IMR-90 (cell line): ENCODE measurements at regions not wholly inside any gene's neighbourhood (a gene's known extent, or its start where the extent isn't known, plus 50 kb on each side); places are given as distances from the start of the nearest gene placed in this dataset.

Source experiments
- ATAC-seq: fragments of 200-7000 bp; cut with Tn5 transposase; 2 replicates; pipeline ENCODE4 v1.9.1; 2020; ENCODE audit warnings: low read depth, mild to moderate bottlenecking, moderate library complexity
- BruUV-seq: library from RNA; stranded (reverse); fragments of 400-500 nt; replicated peaks from 2 replicates; lab custom pipeline; 2021; lab: Mats Ljungman, UMichigan
- CTCF ChIA-PET: fragments of 300-600 bp; formaldehyde crosslinking; extraction: SDS; loops from one replicate; lab custom pipeline; 2021; ENCODE audit warnings: antibody characterized with exemption; lab: Yijun Ruan, JAX
- POLR2A ChIA-PET: fragments of 300-600 bp; sonication (Branson Sonifier 250); formaldehyde crosslinking; loops from one replicate; lab custom pipeline; 2022; ENCODE audit warnings: antibody characterized with exemption; ENCODE audit not compliant: unreplicated experiment; lab: Charles Lee
- DNase-seq: peaks from one replicate; pipeline ENCODE4 v3.0.0; 2013
- H2AFZ ChIP-seq: replicated peaks from 2 replicates; pipeline ENCODE3; 2013; ENCODE audit warnings: low read length, mild to moderate bottlenecking; ENCODE audit not compliant: poor library complexity
- H2AK5ac ChIP-seq: 2 replicates; pipeline ENCODE4 v1.6.1; 2013; ENCODE audit warnings: low read depth, low read length, inconsistent platforms
- H2AK9ac ChIP-seq: replicated peaks from 2 replicates; pipeline ENCODE3; 2013; ENCODE audit warnings: mild to moderate bottlenecking, low read depth, low read length, moderate library complexity; ENCODE audit not compliant: poor library complexity
- H2BK120ac ChIP-seq: 2 replicates; pipeline ENCODE4 v1.6.1; 2013; ENCODE audit warnings: low read depth, low read length, inconsistent platforms
- H2BK15ac ChIP-seq: 3 replicates; pipeline ENCODE4 v1.6.1; 2013; ENCODE audit warnings: low read depth, low read length, inconsistent platforms
- H2BK20ac ChIP-seq: 2 replicates; pipeline ENCODE4 v1.6.1; 2013; ENCODE audit warnings: low read depth, mild to moderate bottlenecking, inconsistent platforms, low read length, moderate library complexity
- H2BK5ac ChIP-seq: 2 replicates; pipeline ENCODE4 v1.6.1; 2013; ENCODE audit warnings: mild to moderate bottlenecking, low read depth, low read length, inconsistent platforms; ENCODE audit not compliant: poor library complexity, severe bottlenecking
- H3K14ac ChIP-seq: replicated peaks from 2 replicates; pipeline ENCODE4 v1.6.1; 2013; ENCODE audit warnings: low read depth, low read length, inconsistent platforms
- H3K18ac ChIP-seq: 2 replicates; pipeline ENCODE4 v1.6.1; 2013; ENCODE audit warnings: low read depth, low read length, control low read depth
- H3K23ac ChIP-seq: 2 replicates; pipeline ENCODE4 v1.6.1; 2013; ENCODE audit warnings: low read depth, low read length, inconsistent platforms
- H3K27ac ChIP-seq: 2 replicates; pipeline ENCODE4 v1.5.1; 2013; ENCODE audit warnings: mild to moderate bottlenecking, control low read depth, low read length; ENCODE audit not compliant: insufficient read depth
- H3K27me3 ChIP-seq: 2 replicates; pipeline ENCODE4 v1.6.1; 2013; ENCODE audit warnings: low read length; ENCODE audit not compliant: control insufficient read depth, insufficient read depth
- H3K36me3 ChIP-seq: 2 replicates; pipeline ENCODE4 v1.6.1; 2013; ENCODE audit warnings: low read length, mixed read lengths; ENCODE audit not compliant: control insufficient read depth, insufficient read depth
- H3K4ac ChIP-seq: 2 replicates; pipeline ENCODE4 v1.6.1; 2013; ENCODE audit warnings: low read depth, low read length, inconsistent platforms
- H3K4me1 ChIP-seq: 2 replicates; pipeline ENCODE4 v1.6.1; 2013; ENCODE audit warnings: low read length, mixed read lengths; ENCODE audit not compliant: control insufficient read depth, insufficient read depth
- H3K4me2 ChIP-seq: 2 replicates; pipeline ENCODE4 v1.6.1; 2013; ENCODE audit warnings: low read depth, mild to moderate bottlenecking, control low read depth, low read length, moderate library complexity
- H3K4me3 ChIP-seq: 2 replicates; pipeline ENCODE4 v1.5.1; 2013; ENCODE audit warnings: low read depth, mild to moderate bottlenecking, control low read depth, low read length, moderate library complexity; ENCODE audit not compliant: insufficient read depth
- H3K56ac ChIP-seq: 2 replicates; pipeline ENCODE4 v1.6.1; 2013; ENCODE audit warnings: low read length, inconsistent platforms; ENCODE audit not compliant: insufficient read depth; ENCODE audit errors: extremely low read depth
- H3K79me1 ChIP-seq, 2 experiments: 2 replicates each; pipeline ENCODE4 v1.6.1; 2013; ENCODE audit warnings: low read length in 2 of 2, inconsistent platforms in 1 of 2, low read depth in 1 of 2
- H3K9ac ChIP-seq: 2 replicates; pipeline ENCODE4 v1.6.1; 2013; ENCODE audit warnings: low read depth, low read length, control low read depth
- H3K9me1 ChIP-seq: 2 replicates; pipeline ENCODE4 v1.6.1; 2013; ENCODE audit warnings: low read length, inconsistent platforms; ENCODE audit not compliant: insufficient read depth
- H3K9me3 ChIP-seq: 2 replicates; pipeline ENCODE4 v1.6.1; 2013; ENCODE audit warnings: low read length; ENCODE audit not compliant: control insufficient read depth, insufficient read depth
- H4K20me1 ChIP-seq: 2 replicates; pipeline ENCODE4 v1.6.1; 2013; ENCODE audit warnings: low read length, inconsistent platforms; ENCODE audit not compliant: insufficient read depth
- H4K5ac ChIP-seq: 2 replicates; pipeline ENCODE4 v1.6.1; 2013; ENCODE audit warnings: mild to moderate bottlenecking, low read depth, low read length, control low read depth
- H4K8ac ChIP-seq, 2 experiments: 2 replicates each; pipeline ENCODE4 v1.6.1; 2013; ENCODE audit warnings: low read depth in 2 of 2, low read length in 2 of 2, control low read depth in 1 of 2, inconsistent platforms in 1 of 2
- H4K91ac ChIP-seq: 2 replicates; pipeline ENCODE4 v1.6.1; 2013; ENCODE audit warnings: low read depth, low read length, inconsistent platforms; ENCODE audit not compliant: insufficient read depth
- CEBPB ChIP-seq: IDR thresholded peaks from 2 replicates; pipeline ENCODE4 v1.6.1; 2012; ENCODE audit warnings: low read depth, low read length, improper control_type of control experiment
- CHD1 ChIP-seq: IDR thresholded peaks from 2 replicates; pipeline ENCODE4 v1.6.1; 2012; ENCODE audit warnings: low read depth, low read length, improper control_type of control experiment
- NFE2L2 ChIP-seq: fragments of 150-350 bp; IDR thresholded peaks from 2 replicates; pipeline ENCODE4 v1.6.1; 2016; ENCODE audit warnings: low read depth, mild to moderate bottlenecking, low read length
- RAD21 ChIP-seq: IDR thresholded peaks from 2 replicates; pipeline ENCODE4 v1.6.1; 2012; ENCODE audit warnings: low read length, improper control_type of control experiment
- RCOR1 ChIP-seq: IDR thresholded peaks from 2 replicates; pipeline ENCODE4 v1.6.1; 2012; ENCODE audit warnings: mild to moderate bottlenecking, low read length, improper control_type of control experiment; ENCODE audit not compliant: insufficient replicate concordance
- dilution Hi-C: fragments of 300-500 bp; cut with HindIII; formaldehyde crosslinking; loops from one replicate; pipeline ENCODE4 v1.14.3; 2018; ENCODE audit warnings: low sequenced_read_pairs; ENCODE audit not compliant: unreplicated experiment
- in situ Hi-C: fragments of 300-500 bp; cut with MboI; formaldehyde crosslinking; loops from 3 replicates; pipeline ENCODE4 v1.14.3; 2019; ENCODE audit warnings: low sequenced_read_pairs, inconsistent platforms, mixed read lengths
- intact Hi-C: fragments of 100-400 bp; cut with micrococcal nuclease; formaldehyde crosslinking; loops from 2 replicates; pipeline ENCODE4 v1.10.0; 2022

DNA sequence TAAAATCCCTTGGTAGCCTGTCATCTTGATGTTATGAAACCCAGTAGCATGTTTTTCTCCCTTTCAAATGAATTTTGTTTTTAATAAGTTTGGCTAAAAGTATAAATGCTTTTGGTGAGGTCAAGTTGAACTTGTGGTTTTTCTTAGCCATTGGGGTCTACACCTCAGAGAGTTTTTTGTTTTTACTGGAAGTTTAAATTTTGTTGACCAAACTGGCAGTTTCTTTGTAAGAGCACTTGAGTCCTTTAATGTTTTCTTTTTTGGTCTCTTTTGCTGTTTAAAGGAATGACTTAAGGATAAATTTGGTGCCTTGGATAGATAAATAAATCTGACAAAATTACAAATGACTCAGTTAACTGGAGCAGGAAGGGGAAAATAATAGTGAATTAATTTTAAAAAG lies 577.3 kb downstream of the SATB2 start:
- intact Hi-C loops (no loop called here), dilution Hi-C loops (no loop called here), in situ Hi-C loops (no loop called here)
- ChIA-PET CTCF (no interaction called here), POLR2A (interaction anchor here (0.7 kb wide), 1 partner anchor 11 kb away, joined by 3 read pairs; no protein-coding TSS in a partner anchor)
- H2BK5ac ChIP-seq: no peak overlapping the region
- no peaks in the 10 kb centered on the region for H3K9me3 ChIP-seq
- H3K23ac ChIP-seq: no peak overlapping the region
- TF ChIP-seq RCOR1 (no peak), CHD1 (no peak), RAD21 (no peak), NFE2L2 (no peak), CEBPB (no peak)
- H4K5ac ChIP-seq: no peak overlapping the region
- no peak overlapping the region for H3K56ac ChIP-seq
- no peak overlapping the region for H3K4me2 ChIP-seq
- no peak overlapping the region for H2AK9ac ChIP-seq
- DNase-seq: no peak
- H3K4ac ChIP-seq: no peak overlapping the region
- no peak overlapping the region for H2AK5ac ChIP-seq
- H3K79me1 ChIP-seq: no peaks in the 10 kb centered on the region
- H3K27ac ChIP-seq: no peak overlapping the region
- BruUV-seq: no TSS peak
- no peak overlapping the region for H3K14ac ChIP-seq
- H3K36me3 ChIP-seq: no peaks in the 10 kb centered on the region
- no peak for ATAC-seq
- H4K20me1 ChIP-seq: no peaks in the 10 kb centered on the region
- no peak overlapping the region for H3K4me3 ChIP-seq
- H3K9me1 ChIP-seq: no peaks in the 10 kb centered on the region
- no peak overlapping the region for H4K8ac ChIP-seq
- no peaks in the 10 kb centered on the region for H3K27me3 ChIP-seq
- no peak overlapping the region for H2BK120ac ChIP-seq
- H2BK20ac ChIP-seq: no peak overlapping the region
- no peak overlapping the region for H4K91ac ChIP-seq
- H2AFZ ChIP-seq: no peak overlapping the region
- no peak overlapping the region for H3K9ac ChIP-seq
- no peak overlapping the region for H3K18ac ChIP-seq
- no peak overlapping the region for H2BK15ac ChIP-seq
- peaks cover 4% of the 10 kb centered on the region; the same call in 1 of the 2 replicates for H3K4me1 ChIP-seq
